B cell (primary cell): ENCODE measurements at regions not wholly inside any gene's neighbourhood (a gene's known extent, or its start where the extent isn't known, plus 50 kb on each side); places are given as distances from the start of the nearest gene placed in this dataset.

Experiments used
- ATAC-seq: fragments of 200-7000 bp; cut with Tn5 transposase; one replicate; pipeline ENCODE4 v1.10.0; 2021; ENCODE audit warnings: low read depth, mild to moderate bottlenecking, moderate number of reproducible peaks, moderate library complexity
- CTCF ChIA-PET: fragments of 350-600 bp; sonication (Branson Sonifier 250); formaldehyde crosslinking; loops from one replicate; lab custom pipeline; 2021; ENCODE audit warnings: antibody characterized with exemption, inconsistent platforms; lab: Charles Lee
- POLR2A ChIA-PET: fragments of 350-600 bp; sonication (Branson Sonifier 250); formaldehyde crosslinking; loops from one replicate; lab custom pipeline; 2021; ENCODE audit warnings: antibody characterized with exemption; lab: Charles Lee
- DNase-seq: peaks from one replicate; pipeline ENCODE4 v3.0.0; 2013
- H2AFZ ChIP-seq: 2 replicates; pipeline ENCODE4 v1.6.1; 2012; ENCODE audit warnings: mild to moderate bottlenecking, low read depth, low read length; ENCODE audit not compliant: insufficient read depth, poor library complexity, severe bottlenecking
- H3K27ac ChIP-seq, 2 donors: 1 replicate in 1 of 2; 2 replicates in 1 of 2; pipeline ENCODE4 v1.5.1; 2012 to 2013; ENCODE audit warnings: low read length in 2 of 2, mild to moderate bottlenecking in 2 of 2, moderate library complexity in 1 of 2
- H3K27me3 ChIP-seq, 4 experiments: fragments of 200-600 bp in 1 of 4; sonication (generic) in 1 of 4; replicated peaks in 1 of 4; 1 replicate in 2 of 4; 2 replicates in 2 of 4; pipeline versions ENCODE4 v1.6.1 to v1.7.0; 2013 to 2016; ENCODE audit warnings: low read length in 3 of 4, mild to moderate bottlenecking in 2 of 4, mixed read lengths in 1 of 4, moderate library complexity in 1 of 4; ENCODE audit not compliant: insufficient read depth in 4 of 4, control insufficient read depth in 3 of 4; ENCODE audit errors: control extremely low read depth in 1 of 4
- H3K36me3 ChIP-seq, 2 experiments: replicated peaks in 1 of 2; 1 replicate in 1 of 2; 2 replicates in 1 of 2; pipeline versions ENCODE4 v1.6.1 to v1.7.1; 2013; ENCODE audit warnings: low read length in 1 of 2; ENCODE audit not compliant: insufficient read depth in 2 of 2, control insufficient read depth in 1 of 2; ENCODE audit errors: control extremely low read depth in 1 of 2, extremely low read depth in 1 of 2
- H3K4me1 ChIP-seq, 2 donors: fragments of 200-600 bp in 1 of 2; sonication (generic) in 1 of 2; 1 replicate in 1 of 2; 2 replicates in 1 of 2; pipeline versions ENCODE4 v1.5.1 to v1.6.1; 2013 to 2017; ENCODE audit warnings: low read length in 2 of 2; ENCODE audit not compliant: control insufficient read depth in 2 of 2, insufficient read depth in 2 of 2
- H3K4me2 ChIP-seq: replicated peaks from 2 replicates; pipeline ENCODE3; 2012; ENCODE audit warnings: mild to moderate bottlenecking, low read depth, low read length; ENCODE audit not compliant: poor library complexity, severe bottlenecking
- H3K4me3 ChIP-seq, 5 experiments: fragments of 200-600 bp in 1 of 5; sonication (generic) in 1 of 5; 1 replicate in 3 of 5; 2 replicates in 2 of 5; pipeline versions ENCODE4 v1.5.1 to v1.7.0; 2011 to 2016; ENCODE audit warnings: low read length in 4 of 5, mild to moderate bottlenecking in 4 of 5, low read depth in 2 of 5, control low read depth in 1 of 5, moderate library complexity in 1 of 5; ENCODE audit not compliant: insufficient read depth in 1 of 5; ENCODE audit errors: control extremely low read depth in 1 of 5, extremely low read depth in 1 of 5
- H3K79me2 ChIP-seq: fragments of 200-600 bp; sonication (generic); one replicate; pipeline ENCODE4 v1.6.0; 2016; ENCODE audit warnings: low read length; ENCODE audit not compliant: control insufficient read depth, insufficient read depth
- H3K9ac ChIP-seq: fragments of 200-600 bp; sonication (generic); 2 replicates; pipeline ENCODE4 v1.6.1; 2017; ENCODE audit warnings: mild to moderate bottlenecking, low read length, moderate library complexity
- H3K9me3 ChIP-seq, 3 donors: one replicate each; pipeline versions ENCODE4 v1.6.1 to v1.7.1; 2013; ENCODE audit warnings: low read length in 2 of 3; ENCODE audit not compliant: control insufficient read depth in 2 of 3, insufficient read depth in 1 of 3; ENCODE audit errors: control extremely low read depth in 1 of 3
- H4K20me1 ChIP-seq: 2 replicates; pipeline ENCODE4 v1.6.0; 2012; ENCODE audit warnings: mild to moderate bottlenecking, low read length; ENCODE audit not compliant: insufficient read depth, control insufficient read depth, poor library complexity, severe bottlenecking
- H3K27ac Mint-ChIP-seq: one replicate; pipeline ENCODE4 v1.8.0; 2021; ENCODE audit warnings: mixed read lengths
- H3K27me3 Mint-ChIP-seq: one replicate; pipeline ENCODE4 v1.8.0; 2021; ENCODE audit warnings: mixed read lengths
- H3K4me1 Mint-ChIP-seq: one replicate; pipeline ENCODE4 v1.8.0; 2021; ENCODE audit warnings: mixed read lengths
- H3K4me3 Mint-ChIP-seq: one replicate; pipeline ENCODE4 v1.8.0; 2021; ENCODE audit warnings: mixed read lengths
- H3K9me3 Mint-ChIP-seq: one replicate; pipeline ENCODE4 v1.8.0; 2022; ENCODE audit warnings: mixed read lengths; ENCODE audit not compliant: insufficient read depth
- CTCF ChIP-seq: fragments of 200-600 bp; IDR thresholded peaks from one replicate; pipeline ENCODE4 v1.8.0; 2022; ENCODE audit warnings: antibody characterized with exemption, mild to moderate bottlenecking
- EZH2 ChIP-seq: IDR thresholded peaks from 2 replicates; pipeline ENCODE4 v1.6.1; 2012; ENCODE audit warnings: borderline replicate concordance, low read depth, mild to moderate bottlenecking, moderate library complexity, low read length; ENCODE audit not compliant: insufficient read depth, poor library complexity, severe bottlenecking
- WGBS: methylation state at CpG from one replicate; pipeline ENCODE4 v1.1.5; 2013; ENCODE audit warnings: missing lambda C conversion rate; ENCODE audit not compliant: insufficient coverage; 5-methylcytosine and 5-hydroxymethylcytosine counted together
- intact Hi-C: fragments of 100-400 bp; cut with micrococcal nuclease; formaldehyde crosslinking; loops from one replicate; pipeline ENCODE4 v1.10.0; 2022

GRCh38 chr2:41663056-41663455 lies 384.8 kb upstream of the PKDCC start:
- ATAC-seq, result no peak
- Histone ChIP-seq H3K4me1 (no peaks in the 10 kb centered on the region), H3K27ac (no peak overlapping the region), H3K9me3 (peaks cover 0 to 3% (median 0%) of the 10 kb centered on the region in 3 donors), H3K4me2 (no peak overlapping the region), H3K36me3 (no peaks in the 10 kb centered on the region), H3K9ac (no peak overlapping the region), H3K27me3 (no peaks in the 10 kb centered on the region), H3K79me2 (no peaks in the 10 kb centered on the region), H3K4me3 (no peak overlapping the region), H2AFZ (no peak overlapping the region), H4K20me1 (no peaks in the 10 kb centered on the region)
- intact Hi-C loops, result no loop called here
- peaks cover 3% of the 10 kb centered on the region for H3K27me3 Mint-ChIP-seq
- ChIA-PET POLR2A (no interaction called here), CTCF (no interaction called here)
- no peak overlapping the region for H3K27ac Mint-ChIP-seq
- no peaks in the 10 kb centered on the region for H3K9me3 Mint-ChIP-seq
- no peaks in the 10 kb centered on the region for H3K4me1 Mint-ChIP-seq
- no peak overlapping the region for H3K4me3 Mint-ChIP-seq
- TF ChIP-seq CTCF, result no peak
- WGBS, result 91% methylated on average over 3 of the region's 5 CpGs
- DNase-seq, result no peak

GRCh38 chr2:41668529-41668928 lies 379.3 kb upstream of the PKDCC start:
- no peak overlapping the region for H3K27ac Mint-ChIP-seq
- H3K9ac ChIP-seq, result no peak overlapping the region
- ATAC-seq, result no peak
- no peaks in the 10 kb centered on the region for H3K4me1 Mint-ChIP-seq
- WGBS, result 100% methylated on average over 1 of the region's 2 CpGs
- no peaks in the 10 kb centered on the region for H4K20me1 ChIP-seq
- ChIA-PET POLR2A (no interaction called here), CTCF (no interaction called here)
- H3K27me3 ChIP-seq, result no peaks in the 10 kb centered on the region
- H3K4me3 ChIP-seq, result no peak overlapping the region
- intact Hi-C loops, result no loop called here
- no peaks in the 10 kb centered on the region for H3K4me1 ChIP-seq
- no peaks in the 10 kb centered on the region for H3K79me2 ChIP-seq
- peaks cover 3% of the 10 kb centered on the region for H3K27me3 Mint-ChIP-seq
- TF ChIP-seq CTCF (no peak), EZH2 (no peak)
- no peak overlapping the region for H3K27ac ChIP-seq
- no peak for DNase-seq
- no peak overlapping the region for H3K4me2 ChIP-seq
- H2AFZ ChIP-seq, result no peak overlapping the region
- no peak overlapping the region for H3K4me3 Mint-ChIP-seq
- no peaks in the 10 kb centered on the region for H3K9me3 ChIP-seq
- no peaks in the 10 kb centered on the region for H3K36me3 ChIP-seq
- no peaks in the 10 kb centered on the region for H3K9me3 Mint-ChIP-seq
